GM19324 (cell line): ENCODE measurements at regions not wholly inside any gene's neighbourhood (a gene's known extent, or its start where the extent isn't known, plus 50 kb on each side); places are given as distances from the start of the nearest gene placed in this dataset.

Experiments
- ATAC-seq: cut with Tn5 transposase; IDR thresholded peaks from one replicate; pipeline ENCODE4 v1.9.1; 2021; ENCODE audit warnings: mild to moderate bottlenecking, moderate library complexity; ENCODE audit not compliant: unreplicated experiment, low FRiP score

DNA sequence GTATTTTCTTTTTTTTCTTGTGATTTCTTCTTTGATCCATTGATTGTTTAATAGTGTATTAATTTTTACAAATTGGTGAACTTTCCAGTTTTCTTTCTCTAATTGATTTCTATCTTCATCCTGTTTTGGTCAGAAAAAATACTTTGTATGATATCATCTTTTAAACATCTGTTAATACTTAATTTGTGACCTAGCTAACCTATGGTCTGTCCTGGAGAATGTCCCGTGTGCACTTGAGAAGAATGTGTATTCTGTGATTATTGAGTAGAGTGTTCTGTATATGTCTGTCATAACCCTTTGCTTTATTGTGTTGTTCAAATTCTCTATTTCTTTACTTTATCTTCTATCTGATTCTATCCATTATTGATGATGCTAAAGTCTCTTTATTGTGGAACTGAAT is 65.8 kb upstream of the ZEB1 start:
- no peak for ATAC-seq

DNA sequence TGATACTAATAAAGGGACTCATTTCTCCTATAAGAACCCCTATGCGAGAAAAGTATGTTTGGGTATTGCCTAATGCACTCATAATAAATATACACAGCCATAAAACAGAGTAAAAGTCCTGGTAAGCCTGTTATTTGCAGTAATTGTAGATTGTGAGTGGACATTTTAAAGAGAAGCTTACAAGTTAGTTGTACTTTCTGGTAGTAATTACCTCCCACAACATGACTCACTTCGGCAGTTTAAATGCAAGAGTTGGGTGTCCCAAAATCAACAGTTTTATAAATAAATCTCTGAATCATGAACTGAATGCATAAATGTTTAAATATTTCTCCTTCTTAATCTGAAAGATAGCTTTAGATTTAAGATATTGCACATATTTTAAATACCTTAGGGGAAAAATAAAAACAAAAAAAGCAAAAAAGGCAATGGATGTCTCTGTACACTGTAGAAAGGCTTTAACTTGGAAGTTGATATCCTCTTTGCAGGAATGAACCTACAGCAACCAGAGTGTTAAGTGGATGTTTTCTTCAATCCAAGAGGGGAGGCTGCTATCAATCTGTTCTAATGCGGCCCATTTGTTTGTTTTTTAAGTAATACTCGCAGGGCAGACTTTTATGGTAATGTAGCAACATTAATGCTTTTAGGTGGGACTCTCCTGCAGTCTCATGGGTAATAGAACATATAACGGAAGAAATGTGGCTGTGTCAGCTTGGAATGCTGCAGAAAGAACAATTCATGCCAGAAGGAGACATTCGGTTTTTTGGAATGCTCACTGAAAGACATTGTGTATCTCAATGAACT is 57.3 kb upstream of the ZEB1 start:
- no peak for ATAC-seq

DNA sequence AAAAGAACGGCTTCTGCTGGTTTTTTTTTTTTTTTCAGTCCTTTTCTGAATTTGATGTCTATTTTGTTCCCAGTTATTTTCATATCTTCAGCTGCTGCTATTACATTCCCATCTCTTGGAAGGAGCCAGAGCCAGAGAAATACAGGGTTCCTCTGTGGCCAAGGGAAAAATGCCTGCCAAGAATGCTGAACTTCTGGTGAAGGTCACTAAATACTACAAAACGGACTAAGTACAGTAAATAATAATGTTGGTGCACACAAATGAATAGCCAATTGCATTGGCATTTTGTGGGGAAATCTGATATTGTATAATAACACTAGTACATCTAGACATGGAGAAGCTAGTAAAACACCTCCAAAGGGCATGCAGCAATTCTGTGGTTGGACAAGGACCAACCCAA is 56.3 kb upstream of the ZEB1 start:
- no peak for ATAC-seq

DNA sequence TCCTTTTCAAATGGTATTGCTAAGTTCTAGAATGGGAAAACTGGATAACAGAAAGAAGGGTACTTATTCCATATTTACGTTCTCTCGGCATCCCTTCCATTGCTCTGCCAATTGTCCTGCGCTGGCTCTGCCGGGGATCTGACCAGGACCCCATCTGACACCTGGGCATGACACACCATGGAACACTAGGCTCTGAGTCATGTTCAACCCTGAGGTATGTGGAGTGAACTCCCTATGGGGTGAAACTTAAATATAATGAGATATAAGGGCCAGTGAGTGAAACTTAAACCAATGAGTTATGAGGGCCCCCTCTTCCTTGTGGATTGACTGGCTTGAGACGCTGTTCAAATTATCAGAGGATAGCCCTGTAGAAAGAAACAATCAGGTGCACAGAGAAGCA is 55.1 kb upstream of the ZEB1 start:
- ATAC-seq: no peak

DNA sequence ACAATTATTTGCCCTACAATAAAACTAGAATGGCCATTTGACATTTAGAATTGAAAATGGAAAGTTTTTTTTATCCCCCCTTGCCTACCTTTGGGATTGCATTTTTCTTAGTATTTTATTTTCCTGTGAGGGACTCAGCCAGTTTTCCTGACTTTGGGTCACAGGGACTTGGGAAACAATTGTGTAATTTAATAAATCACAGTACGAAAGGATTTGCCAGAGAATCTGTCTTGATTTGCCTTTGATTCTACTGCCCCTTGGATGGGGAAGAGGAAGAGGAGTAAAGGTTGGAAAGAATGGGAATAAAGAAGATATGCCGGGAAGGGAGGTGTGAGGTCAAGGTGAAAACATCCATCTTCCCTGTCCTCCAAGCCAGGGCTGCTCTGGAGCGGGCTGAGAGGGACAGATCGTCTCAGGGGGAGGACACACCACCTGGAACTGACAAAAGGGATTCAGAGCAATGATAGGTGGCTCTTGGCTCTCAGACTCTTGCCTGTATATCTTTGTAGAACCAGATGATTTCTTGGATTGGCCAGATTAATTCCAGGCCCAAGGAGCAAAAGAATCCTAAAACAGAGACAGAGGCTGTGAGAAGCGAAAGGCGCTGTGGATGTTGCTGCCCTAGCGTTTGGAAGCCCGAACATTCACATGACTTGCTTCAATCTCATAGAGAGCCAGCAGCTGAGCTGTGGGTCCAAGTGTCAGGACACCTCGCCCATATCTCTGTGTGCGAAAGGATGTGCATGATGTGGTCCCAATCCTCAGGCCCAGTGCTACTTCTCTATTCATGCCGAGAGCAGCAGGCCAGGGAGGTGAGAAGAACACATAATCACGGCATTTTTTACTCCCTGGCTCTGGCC is 50.3 kb upstream of the ZEB1 start:
- no peak for ATAC-seq
